ENCODE measurements at regions not wholly inside any gene's neighbourhood (a gene's known extent, or its start where the extent isn't known, plus 50 kb on each side); places are given as distances from the start of the nearest gene placed in this dataset.

DNA sequence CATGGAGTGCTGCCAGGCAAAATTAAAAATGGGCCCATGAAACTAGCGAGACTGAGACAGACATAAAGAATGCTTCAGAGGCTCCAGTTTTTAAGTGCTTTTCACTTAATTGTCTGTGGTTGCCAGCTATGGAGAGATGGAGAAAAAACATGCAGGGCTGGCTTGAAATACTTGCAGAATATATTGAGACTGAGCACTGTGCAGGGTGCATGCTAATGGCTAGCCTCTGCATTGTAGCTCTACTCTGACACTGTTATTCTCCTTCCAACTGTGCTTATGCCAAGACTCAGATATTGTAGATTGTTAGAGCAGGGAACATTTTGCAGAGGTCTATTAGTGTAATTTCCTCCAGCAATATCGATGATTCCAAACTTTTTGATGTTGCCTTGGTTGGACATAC lies 735.0 kb downstream of the PDCD6IP start:
- no peaks in the 10 kb centered on the region for H3K36me3 Mint-ChIP-seq
- no peak for DNase-seq

GRCh38 chr3:34534013-34534412 lies 735.6 kb downstream of the PDCD6IP start:
- CTCF ChIA-PET = no interaction called here
- Mint-ChIP-seq H3K9me3 (no peaks in the 10 kb centered on the region), H3K36me3 (no peaks in the 10 kb centered on the region), H3K27me3 (no peaks in the 10 kb centered on the region), H3K4me1 (ENCODE audit: low read depth) (no peaks in the 10 kb centered on the region), H3K4me3 (no peak overlapping the region), H3K27ac (no peak overlapping the region)
- POLR2A ChIA-PET = no interaction called here
- DNase-seq = no peak
- intact Hi-C loops (cut with micrococcal nuclease) = no loop called here

More for the DNA sequence above, 735.0 kb downstream of the PDCD6IP start:
- ChIA-PET POLR2A (no interaction called here), CTCF (no interaction called here)
- no peaks in the 10 kb centered on the region for H3K4me1 Mint-ChIP-seq (ENCODE audit: low read depth)
- H3K4me3 Mint-ChIP-seq = no peak overlapping the region
- H3K9me3 Mint-ChIP-seq = no peaks in the 10 kb centered on the region
- no peaks in the 10 kb centered on the region for H3K27me3 Mint-ChIP-seq
- H3K27ac Mint-ChIP-seq = no peak overlapping the region
- intact Hi-C loops (cut with micrococcal nuclease) = no loop called here

DNA sequence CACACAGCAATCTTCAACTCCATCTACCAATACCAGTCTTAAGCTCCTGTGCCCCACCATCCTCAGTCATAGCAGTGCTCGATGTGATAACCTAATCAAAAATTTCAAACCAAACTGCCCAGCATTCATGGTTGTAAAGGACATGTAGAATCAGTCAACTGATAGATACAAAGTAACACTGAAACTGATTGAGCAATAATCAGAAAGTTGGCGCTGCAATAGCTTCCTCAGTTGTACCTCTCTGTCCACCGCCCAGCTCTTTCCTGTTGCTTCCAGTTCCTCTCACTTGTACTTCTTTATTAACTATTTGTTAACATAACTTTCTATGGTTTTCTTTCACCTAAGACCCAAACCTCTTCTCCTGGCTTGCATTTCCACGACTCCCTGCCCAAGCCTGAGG lies 745.7 kb downstream of the PDCD6IP start:
- H3K4me1 Mint-ChIP-seq (ENCODE audit: low read depth) = no peaks in the 10 kb centered on the region
- no peaks in the 10 kb centered on the region for H3K27me3 Mint-ChIP-seq
- no peak for DNase-seq
- H3K9me3 Mint-ChIP-seq = no peaks in the 10 kb centered on the region
- no peak overlapping the region for H3K4me3 Mint-ChIP-seq
- no peaks in the 10 kb centered on the region for H3K36me3 Mint-ChIP-seq
- CTCF ChIA-PET = interaction anchor here (0.8 kb wide), 1 partner anchor 25 kb away, joined by 3 read pairs; no protein-coding TSS in a partner anchor
- intact Hi-C loops (cut with micrococcal nuclease) = no loop called here
- POLR2A ChIA-PET = no interaction called here
- H3K27ac Mint-ChIP-seq = no peak overlapping the region

- Mint-ChIP-seq H3K9me3 (peaks cover 2% of the 10 kb centered on the region), H3K4me3 (no peak overlapping the region), H3K27me3 (no peaks in the 10 kb centered on the region), H3K27ac (no peak overlapping the region), H3K4me1 (ENCODE audit: low read depth) (no peaks in the 10 kb centered on the region), H3K36me3 (no peaks in the 10 kb centered on the region)
- intact Hi-C loops (cut with micrococcal nuclease) = no loop called here
- no peak for DNase-seq
- ChIA-PET CTCF (no interaction called here), POLR2A (no interaction called here)
Measured at GRCh38 chr3:34547297-34547920, 749.0 kb downstream of the PDCD6IP start.

- intact Hi-C loops (cut with micrococcal nuclease) = no loop called here
- Mint-ChIP-seq H3K9me3 (peaks cover 23% of the 10 kb centered on the region), H3K4me1 (ENCODE audit: low read depth) (no peaks in the 10 kb centered on the region), H3K36me3 (no peaks in the 10 kb centered on the region), H3K27ac (no peak overlapping the region), H3K27me3 (no peaks in the 10 kb centered on the region), H3K4me3 (no peak overlapping the region)
- no peak for DNase-seq
- CTCF ChIA-PET = no interaction called here
- POLR2A ChIA-PET = no interaction called here
Measured at GRCh38 chr3:34567266-34567665, 768.8 kb downstream of the PDCD6IP start.

GRCh38 chr3:34568766-34569165 lies 770.3 kb downstream of the PDCD6IP start:
- H3K27ac Mint-ChIP-seq = no peak overlapping the region
- no peaks in the 10 kb centered on the region for H3K4me1 Mint-ChIP-seq (ENCODE audit: low read depth)
- DNase-seq = no peak
- CTCF ChIA-PET = no interaction called here
- POLR2A ChIA-PET = no interaction called here
- peaks cover 19% of the 10 kb centered on the region for H3K9me3 Mint-ChIP-seq
- no peaks in the 10 kb centered on the region for H3K36me3 Mint-ChIP-seq
- intact Hi-C loops (cut with micrococcal nuclease) = loop anchor here (2.0 kb wide), 1 partner anchor 60 kb away; no protein-coding TSS in a partner anchor
- no peak overlapping the region for H3K4me3 Mint-ChIP-seq
- H3K27me3 Mint-ChIP-seq = no peaks in the 10 kb centered on the region

DNA sequence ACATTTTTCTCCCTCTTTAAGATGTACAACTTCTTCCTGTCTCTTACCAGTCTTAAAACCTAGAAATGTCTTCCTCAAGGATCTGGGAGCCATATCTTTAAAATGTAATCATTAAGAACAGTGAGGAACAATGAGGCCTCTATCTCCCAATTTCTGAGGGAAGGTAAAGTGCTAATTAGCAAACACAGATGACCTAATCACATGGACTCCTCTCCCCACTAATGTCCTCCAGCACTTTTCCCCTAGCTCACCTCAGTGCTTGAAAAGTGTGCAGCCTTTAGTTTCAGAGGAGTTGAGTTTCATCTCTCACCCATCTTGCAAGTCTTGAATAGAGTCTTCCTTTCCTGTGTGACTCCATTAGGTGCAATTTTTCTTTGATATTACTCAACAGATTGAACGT lies 771.0 kb downstream of the PDCD6IP start:
- DNase-seq = no peak
- H3K4me1 Mint-ChIP-seq (ENCODE audit: low read depth) = no peaks in the 10 kb centered on the region
- H3K27me3 Mint-ChIP-seq = no peaks in the 10 kb centered on the region
- H3K27ac Mint-ChIP-seq = no peak overlapping the region
- H3K9me3 Mint-ChIP-seq = peaks cover 19% of the 10 kb centered on the region
- no peak overlapping the region for H3K4me3 Mint-ChIP-seq
- POLR2A ChIA-PET = no interaction called here
- intact Hi-C loops (cut with micrococcal nuclease) = loop anchor here (2.0 kb wide), 1 partner anchor 61 kb away; no protein-coding TSS in a partner anchor
- H3K36me3 Mint-ChIP-seq = no peaks in the 10 kb centered on the region
- CTCF ChIA-PET = no interaction called here

- peaks cover 7% of the 10 kb centered on the region for H3K9me3 Mint-ChIP-seq
- H3K27ac Mint-ChIP-seq = no peak overlapping the region
- intact Hi-C loops (cut with micrococcal nuclease) = no loop called here
- H3K27me3 Mint-ChIP-seq = no peaks in the 10 kb centered on the region
- H3K4me1 Mint-ChIP-seq (ENCODE audit: low read depth) = no peaks in the 10 kb centered on the region
- no peaks in the 10 kb centered on the region for H3K36me3 Mint-ChIP-seq
- ChIA-PET CTCF (no interaction called here), POLR2A (no interaction called here)
- no peak for DNase-seq
- no peak overlapping the region for H3K4me3 Mint-ChIP-seq
Measured at GRCh38 chr3:34570916-34571705, 772.7 kb downstream of the PDCD6IP start.

DNA sequence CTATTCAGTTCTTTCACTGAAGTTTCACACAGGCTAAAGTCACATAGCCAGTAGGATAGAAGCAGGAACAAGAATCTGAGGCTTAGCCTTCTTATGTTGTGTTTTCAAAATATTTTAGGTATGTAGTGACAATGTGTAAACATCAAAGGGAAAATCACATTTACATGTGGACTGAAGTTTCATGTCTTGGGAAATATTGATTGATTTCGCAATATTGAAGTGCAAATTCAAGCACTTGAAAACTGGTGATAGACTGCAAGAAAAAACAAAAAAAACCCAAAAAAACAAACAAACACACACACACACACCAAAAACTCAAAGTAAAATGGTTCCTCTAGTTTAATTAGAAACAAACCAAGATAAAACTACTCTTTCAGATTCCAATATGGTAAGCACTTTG lies 773.3 kb downstream of the PDCD6IP start:
- H3K4me3 Mint-ChIP-seq = no peak overlapping the region
- H3K27ac Mint-ChIP-seq = no peak overlapping the region
- no peaks in the 10 kb centered on the region for H3K4me1 Mint-ChIP-seq (ENCODE audit: low read depth)
- CTCF ChIA-PET = no interaction called here
- POLR2A ChIA-PET = no interaction called here
- no peak for DNase-seq
- H3K36me3 Mint-ChIP-seq = no peaks in the 10 kb centered on the region
- peaks cover under 1% of the 10 kb centered on the region for H3K9me3 Mint-ChIP-seq
- no peaks in the 10 kb centered on the region for H3K27me3 Mint-ChIP-seq
- intact Hi-C loops (cut with micrococcal nuclease) = no loop called here

- Mint-ChIP-seq H3K27me3 (no peaks in the 10 kb centered on the region), H3K9me3 (no peaks in the 10 kb centered on the region), H3K36me3 (no peaks in the 10 kb centered on the region), H3K27ac (no peak overlapping the region), H3K4me3 (no peak overlapping the region), H3K4me1 (ENCODE audit: low read depth) (no peaks in the 10 kb centered on the region)
- intact Hi-C loops (cut with micrococcal nuclease) = no loop called here
- POLR2A ChIA-PET = no interaction called here
- no peak for DNase-seq
- CTCF ChIA-PET = no interaction called here
Measured at GRCh38 chr3:34575776-34576175, 777.3 kb downstream of the PDCD6IP start.

- no peak for DNase-seq
- H3K4me1 Mint-ChIP-seq (ENCODE audit: low read depth) = no peaks in the 10 kb centered on the region
- H3K36me3 Mint-ChIP-seq = no peaks in the 10 kb centered on the region
- POLR2A ChIA-PET = no interaction called here
- intact Hi-C loops (cut with micrococcal nuclease) = no loop called here
- no peak overlapping the region for H3K4me3 Mint-ChIP-seq
- no peak overlapping the region for H3K27ac Mint-ChIP-seq
- CTCF ChIA-PET = no interaction called here
- no peaks in the 10 kb centered on the region for H3K9me3 Mint-ChIP-seq
- H3K27me3 Mint-ChIP-seq = no peaks in the 10 kb centered on the region
Measured at GRCh38 chr3:34582055-34582454, 783.6 kb downstream of the PDCD6IP start.

GRCh38 chr3:34583451-34583850 lies 785.0 kb downstream of the PDCD6IP start:
- Mint-ChIP-seq H3K27me3 (no peaks in the 10 kb centered on the region), H3K9me3 (peaks cover 5% of the 10 kb centered on the region), H3K4me1 (ENCODE audit: low read depth) (no peaks in the 10 kb centered on the region), H3K4me3 (no peak overlapping the region), H3K36me3 (no peaks in the 10 kb centered on the region), H3K27ac (no peak overlapping the region)
- intact Hi-C loops (cut with micrococcal nuclease) = no loop called here
- no peak for DNase-seq
- POLR2A ChIA-PET = no interaction called here
- CTCF ChIA-PET = no interaction called here

- ChIA-PET POLR2A (no interaction called here), CTCF (no interaction called here)
- Mint-ChIP-seq H3K4me3 (no peak overlapping the region), H3K9me3 (peaks cover 9% of the 10 kb centered on the region), H3K36me3 (no peaks in the 10 kb centered on the region), H3K4me1 (ENCODE audit: low read depth) (no peaks in the 10 kb centered on the region), H3K27ac (no peak overlapping the region), H3K27me3 (no peaks in the 10 kb centered on the region)
- no peak for DNase-seq
- intact Hi-C loops (cut with micrococcal nuclease) = no loop called here
Measured at GRCh38 chr3:34584971-34585370, 786.5 kb downstream of the PDCD6IP start.

All from activated CD4-positive, alpha-beta memory T cell treated with anti-CD3 and anti-CD28 coated beads for 36 hours (primary cell).